ENCODE measurements at regions not wholly inside any gene's neighbourhood (a gene's known extent, or its start where the extent isn't known, plus 50 kb on each side); places are given as distances from the start of the nearest gene placed in this dataset.

- TF ChIP-seq TAF1 (IDR thresholded peaks at IDR 0.05; ENCODE audit: low read depth, low read length), result no peak
- TF ChIP-seq EP300 (IDR thresholded peaks at IDR 0.05; ENCODE audit: borderline replicate concordance in 1 of 2, low read depth in 2 of 2, low read length in 2 of 2), result no peak
- no peak for TF ChIP-seq CTCF (IDR thresholded peaks at IDR 0.05; ENCODE audit: control extremely low read depth in 1 of 3, insufficient read depth in 1 of 3, low read depth in 1 of 3, low read length in 3 of 3)
- no peak for TF ChIP-seq POLR2A (IDR thresholded peaks at IDR 0.05; ENCODE audit: control extremely low read depth in 1 of 2, low read depth in 2 of 2, low read length in 2 of 2)
- TF ChIP-seq HDAC2 (IDR thresholded peaks at IDR 0.05; ENCODE audit: borderline replicate concordance in 1 of 2, low read depth in 2 of 2, low read length in 2 of 2), result no peak
- no peak for TF ChIP-seq SUZ12 (IDR thresholded peaks at IDR 0.05; ENCODE audit: low read length)
Measured at GRCh38 chr3:117932441-117932840, 1102.2 kb downstream of the IGSF11 start.
